ENCODE measurements at regions not wholly inside any gene's neighbourhood (a gene's known extent, or its start where the extent isn't known, plus 50 kb on each side); places are given as distances from the start of the nearest gene placed in this dataset.

GRCh38 chr18:22697561-22697960 is 235.6 kb upstream of the RBBP8 start:
- Histone ChIP-seq H2AK5ac (ENCODE audit: low read length) (no peak overlapping the region), H3K27ac (ENCODE audit: low read depth, low read length) (no peak overlapping the region), H3K18ac (ENCODE audit: low read length) (no peak overlapping the region), H4K8ac (ENCODE audit: low read depth, low read length) (no peak overlapping the region), H3K9me3 (ENCODE audit: insufficient read depth, low read depth, low read length) (no peaks in the 10 kb centered on the region), H2BK5ac (ENCODE audit: low read depth, low read length, poor library complexity) (no peak overlapping the region), H3K9ac (ENCODE audit: low read length) (no peak overlapping the region), H3K79me2 (ENCODE audit: control insufficient read depth, insufficient read depth, low read length, poor library complexity) (no peaks in the 10 kb centered on the region), H2AFZ (ENCODE audit: insufficient read depth, low read length, poor library complexity) (no peak overlapping the region), H3K4me3 (ENCODE audit: low read depth, low read length) (no peak overlapping the region), H4K12ac (ENCODE audit: low read depth, low read length) (no peak overlapping the region), H2BK120ac (ENCODE audit: insufficient read depth, low read length, poor library complexity) (no peak overlapping the region), H3K4me1 (ENCODE audit: control insufficient read depth in 1 of 2, insufficient read depth in 2 of 2, low read length in 2 of 2) (no peaks in the 10 kb centered on the region), H3K14ac (ENCODE audit: low read length) (no peak overlapping the region), H2BK12ac (ENCODE audit: low read length) (no peak overlapping the region), H3K4me2 (ENCODE audit: low read length) (no peak overlapping the region), H3K79me1 (ENCODE audit: low read length) (no peaks in the 10 kb centered on the region), H4K91ac (ENCODE audit: low read depth, low read length) (no peak overlapping the region), H3K23ac (ENCODE audit: low read length) (no peak overlapping the region), H3K4ac (ENCODE audit: low read depth, low read length) (no peak overlapping the region), H3K27me3 (ENCODE audit: insufficient read depth, low read length) (no peaks in the 10 kb centered on the region), H3K36me3 (ENCODE audit: control insufficient read depth in 1 of 2, insufficient read depth in 2 of 2, low read length in 2 of 2) (no peaks in the 10 kb centered on the region)
- WGBS (ENCODE audit: extremely low coverage, insufficient coverage, insufficient read length) = no CpG with 5 or more reads among the region's 3 CpGs
- DNase-seq = no peak

- H2BK12ac ChIP-seq (ENCODE audit: low read length) = no peak overlapping the region
- H3K36me3 ChIP-seq (ENCODE audit: control insufficient read depth in 1 of 2, insufficient read depth in 2 of 2, low read length in 2 of 2) = no peaks in the 10 kb centered on the region
- DNase-seq = no peak
- H4K12ac ChIP-seq (ENCODE audit: low read depth, low read length) = no peak overlapping the region
- no peak overlapping the region for H3K18ac ChIP-seq (ENCODE audit: low read length)
- H4K8ac ChIP-seq (ENCODE audit: low read depth, low read length) = no peak overlapping the region
- H3K4me3 ChIP-seq (ENCODE audit: low read depth, low read length) = no peak overlapping the region
- no peak overlapping the region for H2BK120ac ChIP-seq (ENCODE audit: insufficient read depth, low read length, poor library complexity)
- no peaks in the 10 kb centered on the region for H3K79me1 ChIP-seq (ENCODE audit: low read length)
- no peak overlapping the region for H2AK5ac ChIP-seq (ENCODE audit: low read length)
- H3K79me2 ChIP-seq (ENCODE audit: control insufficient read depth, insufficient read depth, low read length, poor library complexity) = no peaks in the 10 kb centered on the region
- H3K9me3 ChIP-seq (ENCODE audit: insufficient read depth, low read depth, low read length) = no peaks in the 10 kb centered on the region
- no peak overlapping the region for H3K14ac ChIP-seq (ENCODE audit: low read length)
- no peaks in the 10 kb centered on the region for H3K27me3 ChIP-seq (ENCODE audit: insufficient read depth, low read length)
- H3K27ac ChIP-seq (ENCODE audit: low read depth, low read length) = no peak overlapping the region
- WGBS (ENCODE audit: extremely low coverage, insufficient coverage, insufficient read length) = no CpG with 5 or more reads among the region's 1 CpG
- H3K4me1 ChIP-seq (ENCODE audit: control insufficient read depth in 1 of 2, insufficient read depth in 2 of 2, low read length in 2 of 2) = no peaks in the 10 kb centered on the region
- H4K91ac ChIP-seq (ENCODE audit: low read depth, low read length) = no peak overlapping the region
- no peak overlapping the region for H2BK5ac ChIP-seq (ENCODE audit: low read depth, low read length, poor library complexity)
- no peak overlapping the region for H3K9ac ChIP-seq (ENCODE audit: low read length)
- H2AFZ ChIP-seq (ENCODE audit: insufficient read depth, low read length, poor library complexity) = no peak overlapping the region
- no peak overlapping the region for H3K4me2 ChIP-seq (ENCODE audit: low read length)
- H3K4ac ChIP-seq (ENCODE audit: low read depth, low read length) = no peak overlapping the region
- no peak overlapping the region for H3K23ac ChIP-seq (ENCODE audit: low read length)
Observed at GRCh38 chr18:22698711-22699110, 234.4 kb upstream of the RBBP8 start.

- H3K4ac ChIP-seq (ENCODE audit: low read depth, low read length) = no peak overlapping the region
- H4K91ac ChIP-seq (ENCODE audit: low read depth, low read length) = no peak overlapping the region
- no peak overlapping the region for H3K27ac ChIP-seq (ENCODE audit: low read depth, low read length)
- H3K9ac ChIP-seq (ENCODE audit: low read length) = no peak overlapping the region
- H3K4me1 ChIP-seq (ENCODE audit: control insufficient read depth in 1 of 2, insufficient read depth in 2 of 2, low read length in 2 of 2) = no peaks in the 10 kb centered on the region
- no peak overlapping the region for H2BK5ac ChIP-seq (ENCODE audit: low read depth, low read length, poor library complexity)
- H3K36me3 ChIP-seq (ENCODE audit: control insufficient read depth in 1 of 2, insufficient read depth in 2 of 2, low read length in 2 of 2) = no peaks in the 10 kb centered on the region
- DNase-seq = no peak
- no peak overlapping the region for H2BK120ac ChIP-seq (ENCODE audit: insufficient read depth, low read length, poor library complexity)
- H2AK5ac ChIP-seq (ENCODE audit: low read length) = no peak overlapping the region
- H3K14ac ChIP-seq (ENCODE audit: low read length) = no peak overlapping the region
- no peak overlapping the region for H4K12ac ChIP-seq (ENCODE audit: low read depth, low read length)
- H2AFZ ChIP-seq (ENCODE audit: insufficient read depth, low read length, poor library complexity) = peak overlapping the region; percentile 39
- H2BK12ac ChIP-seq (ENCODE audit: low read length) = no peak overlapping the region
- no CpG with 5 or more reads among the region's 9 CpGs for WGBS (ENCODE audit: extremely low coverage, insufficient coverage, insufficient read length)
- H3K27me3 ChIP-seq (ENCODE audit: insufficient read depth, low read length) = no peaks in the 10 kb centered on the region
- no peaks in the 10 kb centered on the region for H3K9me3 ChIP-seq (ENCODE audit: insufficient read depth, low read depth, low read length)
- no peak overlapping the region for H3K23ac ChIP-seq (ENCODE audit: low read length)
- no peak overlapping the region for H4K8ac ChIP-seq (ENCODE audit: low read depth, low read length)
- no peaks in the 10 kb centered on the region for H3K79me2 ChIP-seq (ENCODE audit: control insufficient read depth, insufficient read depth, low read length, poor library complexity)
- H3K18ac ChIP-seq (ENCODE audit: low read length) = no peak overlapping the region
- H3K4me3 ChIP-seq (ENCODE audit: low read depth, low read length) = no peak overlapping the region
- no peaks in the 10 kb centered on the region for H3K79me1 ChIP-seq (ENCODE audit: low read length)
- H3K4me2 ChIP-seq (ENCODE audit: low read length) = no peak overlapping the region
Observed at GRCh38 chr18:22699629-22700028, 233.5 kb upstream of the RBBP8 start.

- Histone ChIP-seq H4K8ac (ENCODE audit: low read depth, low read length) (no peak overlapping the region), H4K91ac (ENCODE audit: low read depth, low read length) (no peak overlapping the region), H2BK120ac (ENCODE audit: insufficient read depth, low read length, poor library complexity) (no peak overlapping the region), H2AK5ac (ENCODE audit: low read length) (no peak overlapping the region), H3K4me1 (ENCODE audit: control insufficient read depth in 1 of 2, insufficient read depth in 2 of 2, low read length in 2 of 2) (no peaks in the 10 kb centered on the region), H4K12ac (ENCODE audit: low read depth, low read length) (no peak overlapping the region), H3K9ac (ENCODE audit: low read length) (no peak overlapping the region), H3K4me3 (ENCODE audit: low read depth, low read length) (no peak overlapping the region), H3K23ac (ENCODE audit: low read length) (no peak overlapping the region), H2BK12ac (ENCODE audit: low read length) (no peak overlapping the region), H2BK5ac (ENCODE audit: low read depth, low read length, poor library complexity) (no peak overlapping the region), H3K4ac (ENCODE audit: low read depth, low read length) (no peak overlapping the region), H3K27ac (ENCODE audit: low read depth, low read length) (no peak overlapping the region), H3K79me2 (ENCODE audit: control insufficient read depth, insufficient read depth, low read length, poor library complexity) (no peaks in the 10 kb centered on the region), H3K79me1 (ENCODE audit: low read length) (no peaks in the 10 kb centered on the region), H3K9me3 (ENCODE audit: insufficient read depth, low read depth, low read length) (no peaks in the 10 kb centered on the region), H3K14ac (ENCODE audit: low read length) (no peak overlapping the region), H3K27me3 (ENCODE audit: insufficient read depth, low read length) (no peaks in the 10 kb centered on the region), H3K18ac (ENCODE audit: low read length) (no peak overlapping the region), H3K36me3 (ENCODE audit: control insufficient read depth in 1 of 2, insufficient read depth in 2 of 2, low read length in 2 of 2) (no peaks in the 10 kb centered on the region), H2AFZ (ENCODE audit: insufficient read depth, low read length, poor library complexity) (no peak overlapping the region), H3K4me2 (ENCODE audit: low read length) (no peak overlapping the region)
- WGBS (ENCODE audit: extremely low coverage, insufficient coverage, insufficient read length) = no CpG with 5 or more reads among the region's 1 CpG
- no peak for DNase-seq
Observed at GRCh38 chr18:22700920-22701319, 232.2 kb upstream of the RBBP8 start.

Measured in trophoblast cell (in vitro differentiated cells and primary cell).